Thyroid gland (tissue), 4 donors: ENCODE measurements at regions not wholly inside any gene's neighbourhood (a gene's known extent, or its start where the extent isn't known, plus 50 kb on each side); places are given as distances from the start of the nearest gene placed in this dataset.

ENCODE experiments used
- DNase-seq, 2 donors: peaks; one replicate each; pipeline ENCODE4 v3.0.0-alpha.2; 2019
- H3K27ac ChIP-seq, 3 donors: fragments of 200-600 bp; sonication (generic); 1 replicate in 2 of 3; 2 replicates in 1 of 3; pipeline ENCODE4 v1.5.1; 2016 to 2019; ENCODE audit warnings: mild to moderate bottlenecking in 1 of 3, moderate library complexity in 1 of 3
- H3K27me3 ChIP-seq: fragments of 200-600 bp; sonication (generic); one replicate; pipeline ENCODE4 v1.5.1; 2019
- H3K36me3 ChIP-seq, 2 donors: fragments of 200-600 bp; sonication (generic); one replicate each; pipeline ENCODE4 v1.5.1; 2016 to 2019
- H3K4me1 ChIP-seq, 2 donors: fragments of 200-600 bp; sonication (generic); one replicate each; pipeline ENCODE4 v1.5.1; 2017 to 2019
- H3K4me3 ChIP-seq, 3 donors: fragments of 200-600 bp; sonication (generic); replicated peaks in 1 of 3; 1 replicate in 2 of 3; 2 replicates in 1 of 3; pipeline ENCODE4 v1.5.1; 2016; ENCODE audit warnings: mild to moderate bottlenecking in 1 of 3
- H3K9me3 ChIP-seq: fragments of 200-600 bp; sonication (generic); one replicate; pipeline ENCODE4 v1.5.1; 2017
- CTCF ChIP-seq, 6 experiments: fragments of 200-600 bp in 3 of 6; fragments of 450-650 bp in 3 of 6; sonication (generic) in 3 of 6; IDR thresholded peaks; one replicate each; pipeline ENCODE4 v1.5.1; 2016 to 2019; ENCODE audit warnings: antibody characterized with exemption in 6 of 6, mild to moderate bottlenecking in 2 of 6, inconsistent platforms in 1 of 6, moderate library complexity in 1 of 6
- POLR2A ChIP-seq, 2 donors: fragments of 450-650 bp; IDR thresholded peaks; one replicate each; pipeline ENCODE4 v1.6.1; 2017; ENCODE audit warnings: antibody characterized with exemption in 2 of 2, mild to moderate bottlenecking in 2 of 2, moderate library complexity in 1 of 2
- WGBS, 2 donors: methylation state at CpG; one replicate each; pipeline ENCODE4 v1.1.5; 2017; 5-methylcytosine and 5-hydroxymethylcytosine counted together
- intact Hi-C: fragments of 100-400 bp; cut with DNase I; formaldehyde crosslinking; loops from one replicate; pipeline ENCODE4 v1.15.1; 2023

GRCh38 chr10:36096576-36096975, 454.5 kb upstream of the FZD8 start:
- no peak for TF ChIP-seq CTCF (IDR thresholded peaks at IDR 0.05)
- TF ChIP-seq POLR2A (IDR thresholded peaks at IDR 0.05), result no peak
- whole genome bisulfite sequencing, 2 donors, result 95 to 96% methylated on average over 2 of the region's 2 CpGs
- intact Hi-C loops, result no loop called here

DNA sequence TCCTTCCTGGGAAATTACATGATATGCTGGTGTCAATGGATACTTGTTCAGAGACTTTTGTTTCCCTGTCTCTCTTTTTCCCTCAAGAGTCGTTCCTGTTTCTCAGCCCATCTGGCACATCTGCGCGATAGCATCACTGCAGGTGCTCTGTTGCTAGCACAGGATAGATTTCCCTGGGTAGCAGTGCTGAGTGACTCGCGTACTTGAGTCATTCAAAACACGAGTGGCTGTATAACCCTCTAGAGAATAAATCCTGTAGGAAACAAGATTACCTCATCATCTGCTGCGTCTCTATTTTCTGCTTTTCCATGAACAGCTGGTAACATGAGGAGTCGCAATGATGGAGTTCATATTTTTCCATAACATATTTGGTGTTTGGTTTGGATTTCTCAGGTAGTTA, 452.0 kb upstream of the FZD8 start:
- no peak for TF ChIP-seq POLR2A (IDR thresholded peaks at IDR 0.05)

More at GRCh38 chr10:36096576-36096975, 454.5 kb upstream of the FZD8 start:
- DNase-seq, result no peak
- no peaks in the 10 kb centered on the region for H3K4me1 ChIP-seq
- no peaks in the 10 kb centered on the region for H3K27me3 ChIP-seq
- no peak overlapping the region for H3K4me3 ChIP-seq
- H3K36me3 ChIP-seq, result no peaks in the 10 kb centered on the region
- no peak overlapping the region for H3K27ac ChIP-seq
- no peaks in the 10 kb centered on the region for H3K9me3 ChIP-seq

GRCh38 chr10:36092116-36092515, 450.0 kb upstream of the FZD8 start:
- Histone ChIP-seq H3K4me1 (no peaks in the 10 kb centered on the region), H3K4me3 (no peak overlapping the region), H3K27ac (no peak overlapping the region), H3K36me3 (no peaks in the 10 kb centered on the region), H3K9me3 (no peaks in the 10 kb centered on the region), H3K27me3 (no peaks in the 10 kb centered on the region)
- intact Hi-C loops, result no loop called here
- no peak for TF ChIP-seq CTCF (IDR thresholded peaks at IDR 0.05)
- 89 to 90% methylated on average over 7 of the region's 7 CpGs for WGBS, 2 donors
- DNase-seq, result no peak

More for the DNA sequence above, 452.0 kb upstream of the FZD8 start:
- Histone ChIP-seq H3K4me3 (no peak overlapping the region), H3K27ac (no peak overlapping the region), H3K9me3 (no peaks in the 10 kb centered on the region), H3K4me1 (no peaks in the 10 kb centered on the region), H3K36me3 (no peaks in the 10 kb centered on the region), H3K27me3 (no peaks in the 10 kb centered on the region)
- no peak for DNase-seq
- intact Hi-C loops, result no loop called here
- 67 to 68% methylated on average over 8 of the region's 8 CpGs for WGBS, 2 donors

GRCh38 chr10:36091007-36091406, 448.9 kb upstream of the FZD8 start:
- intact Hi-C loops, result no loop called here
- WGBS, 2 donors, result 92 to 93% methylated on average over 3 of the region's 3 CpGs
- H3K4me1 ChIP-seq, result no peaks in the 10 kb centered on the region
- DNase-seq, result no peak
- H3K27ac ChIP-seq, result no peak overlapping the region
- no peak overlapping the region for H3K4me3 ChIP-seq
- H3K9me3 ChIP-seq, result no peaks in the 10 kb centered on the region
- no peaks in the 10 kb centered on the region for H3K36me3 ChIP-seq
- no peaks in the 10 kb centered on the region for H3K27me3 ChIP-seq
- TF ChIP-seq POLR2A (IDR thresholded peaks at IDR 0.05) (no peak), CTCF (IDR thresholded peaks at IDR 0.05) (no peak)

DNA sequence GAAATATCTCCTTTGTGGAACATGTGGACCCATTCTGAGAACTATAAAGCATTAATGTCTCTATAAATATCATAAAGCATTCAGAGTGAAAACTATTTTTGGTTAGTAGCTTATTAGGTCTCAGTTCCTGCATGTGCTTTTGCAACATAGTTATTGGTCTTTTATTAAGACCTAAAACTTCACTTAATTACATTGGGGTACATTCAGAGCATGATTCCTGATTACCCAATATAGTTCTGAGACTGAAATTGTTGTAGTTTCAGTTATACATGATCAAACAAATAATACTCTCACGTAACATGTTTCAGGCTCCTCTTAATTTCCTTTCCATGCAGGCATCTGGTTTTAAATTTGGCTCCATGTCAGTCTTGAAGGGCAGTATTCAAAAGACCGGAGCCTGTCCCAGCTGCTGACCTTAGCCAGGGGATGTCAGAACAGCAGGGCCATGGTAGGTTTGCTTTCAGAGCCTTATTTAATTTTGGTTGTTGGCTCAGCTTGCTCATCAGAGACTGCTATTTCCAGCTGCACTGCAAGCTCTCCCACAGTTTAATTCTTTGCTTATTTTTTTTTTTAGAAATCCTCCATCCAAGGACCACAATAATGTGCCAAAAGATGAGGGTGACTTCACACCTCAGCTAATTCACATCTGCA, 447.8 kb upstream of the FZD8 start:
- Histone ChIP-seq H3K4me3 (no peak overlapping the region), H3K27ac (no peak overlapping the region), H3K27me3 (no peaks in the 10 kb centered on the region), H3K4me1 (no peaks in the 10 kb centered on the region), H3K36me3 (no peaks in the 10 kb centered on the region), H3K9me3 (no peaks in the 10 kb centered on the region)
- DNase-seq, result no peak
- TF ChIP-seq POLR2A (IDR thresholded peaks at IDR 0.05) (no peak), CTCF (IDR thresholded peaks at IDR 0.05) (no peak)
- intact Hi-C loops, result no loop called here
- 63 to 77% methylated on average over 2 of the region's 2 CpGs for WGBS, 2 donors
